PC-3 (cell line): ENCODE measurements at regions not wholly inside any gene's neighbourhood (a gene's known extent, or its start where the extent isn't known, plus 50 kb on each side); places are given as distances from the start of the nearest gene placed in this dataset.

Experiments
- ATAC-seq: fragments of 200-7000 bp; cut with Tn5 transposase; 2 replicates; pipeline ENCODE4 v1.9.1; 2020; ENCODE audit warnings: mild to moderate bottlenecking, moderate library complexity
- BruUV-seq: library from RNA; stranded (reverse); fragments of 400-500 nt; replicated peaks from 2 replicates; lab custom pipeline; 2021; lab: Mats Ljungman, UMichigan
- CTCF ChIA-PET: fragments of 300-600 bp; sonication (Branson Sonifier 250); formaldehyde crosslinking; loops from one replicate; lab custom pipeline; 2022; ENCODE audit warnings: antibody characterized with exemption; lab: Charles Lee
- POLR2A ChIA-PET: fragments of 300-600 bp; sonication (Branson Sonifier 250); formaldehyde crosslinking; loops from one replicate; lab custom pipeline; 2022; ENCODE audit warnings: antibody characterized with exemption; ENCODE audit not compliant: unreplicated experiment; lab: Charles Lee
- DNase-seq: peaks from one replicate; pipeline ENCODE4 v3.0.0-alpha.2; 2015
- H2AFZ ChIP-seq: fragments of 300-600 bp; sonication (generic); 2 replicates; pipeline ENCODE4 v1.6.0; 2016; ENCODE audit warnings: antibody characterized with exemption, low read length
- H3F3A ChIP-seq: fragments of 300-600 bp; sonication (generic); one replicate; pipeline ENCODE4 v1.6.0; 2017; ENCODE audit warnings: antibody characterized with exemption, low read length, control low read depth, mild to moderate bottlenecking; ENCODE audit not compliant: unreplicated experiment
- H3K27ac ChIP-seq: fragments of 300-600 bp; sonication (generic); 2 replicates; pipeline ENCODE4 v1.5.1; 2016; ENCODE audit warnings: mild to moderate bottlenecking, low read length
- H3K27me3 ChIP-seq: fragments of 300-600 bp; sonication (generic); 2 replicates; pipeline ENCODE4 v1.6.1; 2016; ENCODE audit warnings: low read length, mixed read lengths
- H3K36me3 ChIP-seq: fragments of 300-600 bp; sonication (generic); 2 replicates; pipeline ENCODE4 v1.6.1; 2016; ENCODE audit warnings: low read depth, mixed run types, low read length, mixed read lengths
- H3K4me1 ChIP-seq: fragments of 300-600 bp; sonication (generic); 2 replicates; pipeline ENCODE4 v1.5.1; 2016; ENCODE audit warnings: low read length; ENCODE audit not compliant: insufficient read depth
- H3K4me2 ChIP-seq: fragments of 300-600 bp; sonication (generic); 2 replicates; pipeline ENCODE4 v1.6.0; 2016; ENCODE audit warnings: low read length
- H3K4me3 ChIP-seq: fragments of 300-600 bp; sonication (generic); 2 replicates; pipeline ENCODE4 v1.5.1; 2016; ENCODE audit warnings: mild to moderate bottlenecking, low read length, mixed read lengths
- H3K79me2 ChIP-seq: fragments of 300-600 bp; sonication (generic); 2 replicates; pipeline ENCODE4 v1.6.1; 2017; ENCODE audit warnings: low read length, mixed read lengths
- H3K9ac ChIP-seq: fragments of 300-600 bp; sonication (generic); 2 replicates; pipeline ENCODE4 v1.6.0; 2016; ENCODE audit warnings: mild to moderate bottlenecking, low read length
- H3K9me2 ChIP-seq: fragments of 300-600 bp; sonication (generic); replicated peaks from 2 replicates; pipeline ENCODE4 v1.6.1; 2016; ENCODE audit warnings: mixed run types, low read length, mixed read lengths
- H3K9me3 ChIP-seq: fragments of 300-600 bp; sonication (generic); 2 replicates; pipeline ENCODE4 v1.6.1; 2016; ENCODE audit warnings: low read length, mixed read lengths
- H4K20me1 ChIP-seq: fragments of 300-600 bp; sonication (generic); 2 replicates; pipeline ENCODE4 v1.6.1; 2016; ENCODE audit warnings: low read length, mixed read lengths
- CTCF ChIP-seq: fragments of 300-600 bp; sonication (generic); conservative IDR thresholded peaks from 2 replicates; pipeline ENCODE4 v1.5.1; 2017; ENCODE audit warnings: antibody characterized with exemption, low read depth, mild to moderate bottlenecking, low read length
- EZH2 ChIP-seq: fragments of 300-600 bp; sonication (generic); IDR thresholded peaks from one replicate; pipeline ENCODE4 v1.6.1; 2017; ENCODE audit warnings: antibody characterized with exemption, mild to moderate bottlenecking, low read length; ENCODE audit not compliant: unreplicated experiment
- EZH2phosphoT487 ChIP-seq: fragments of 300-600 bp; sonication (generic); IDR thresholded peaks from 2 replicates; pipeline ENCODE4 v1.6.1; 2018; ENCODE audit warnings: mild to moderate bottlenecking, antibody characterized with exemption, low read length, borderline replicate concordance
- intact Hi-C: fragments of 100-400 bp; cut with micrococcal nuclease; formaldehyde crosslinking; loops from 2 replicates; pipeline ENCODE4 v1.9.0; 2023

- Histone ChIP-seq H3K4me2 (no peak overlapping the region), H3K27ac (no peak overlapping the region)
- peak; percentile 39 for DNase-seq
Measured at GRCh38 chrX:30489323-30489722, 88.2 kb downstream of the TASL start.

GRCh38 chrX:30488092-30488491 is 89.5 kb downstream of the TASL start:
- Histone ChIP-seq H3K4me1 (no peaks in the 10 kb centered on the region), H3K4me3 (no peak overlapping the region), H3K27ac (no peak overlapping the region), H3K9ac (no peak overlapping the region), H3K9me2 (no peaks in the 10 kb centered on the region), H3K79me2 (no peaks in the 10 kb centered on the region), H3K27me3 (peaks cover 7% of the 10 kb centered on the region; the same call in 1 of the 2 replicates), H4K20me1 (no peaks in the 10 kb centered on the region), H3K4me2 (no peak overlapping the region), H3F3A (no peaks in the 10 kb centered on the region), H2AFZ (no peak overlapping the region), H3K36me3 (no peaks in the 10 kb centered on the region), H3K9me3 (no peaks in the 10 kb centered on the region)
- no peak for ATAC-seq
- peak; percentile 43 for DNase-seq
- TF ChIP-seq CTCF: peak; percentile 50
- no peak for TF ChIP-seq EZH2phosphoT487
- POLR2A ChIA-PET: no interaction called here
- BruUV-seq: no TSS peak
- intact Hi-C loops: loop anchor here (1.0 kb wide), 1 partner anchor 213 kb away; no protein-coding TSS in a partner anchor
- CTCF ChIA-PET: no interaction called here

More at GRCh38 chrX:30489323-30489722, 88.2 kb downstream of the TASL start:
- Histone ChIP-seq H3K9me3 (no peaks in the 10 kb centered on the region), H3F3A (no peaks in the 10 kb centered on the region), H3K4me3 (no peak overlapping the region), H3K79me2 (no peaks in the 10 kb centered on the region), H4K20me1 (no peaks in the 10 kb centered on the region), H3K4me1 (no peaks in the 10 kb centered on the region), H3K9me2 (no peaks in the 10 kb centered on the region), H3K36me3 (no peaks in the 10 kb centered on the region), H2AFZ (no peak overlapping the region), H3K27me3 (no peaks in the 10 kb centered on the region), H3K9ac (no peak overlapping the region)
- ChIA-PET CTCF (no interaction called here), POLR2A (no interaction called here)
- peak; percentile 60; the same call in 1 of the 2 replicates for ATAC-seq
- intact Hi-C loops: no loop called here
- no TSS peak for BruUV-seq
- TF ChIP-seq EZH2phosphoT487: no peak
- TF ChIP-seq CTCF: peak; percentile 51

GRCh38 chrX:30483996-30484395 is 93.6 kb downstream of the TASL start:
- Histone ChIP-seq H2AFZ (no peak overlapping the region), H3K4me2 (no peak overlapping the region), H3K79me2 (no peaks in the 10 kb centered on the region), H3K36me3 (no peaks in the 10 kb centered on the region), H3K9ac (no peak overlapping the region), H3K27ac (no peak overlapping the region), H3K27me3 (peaks cover 18% of the 10 kb centered on the region), H4K20me1 (no peaks in the 10 kb centered on the region), H3K4me3 (no peak overlapping the region), H3K4me1 (no peaks in the 10 kb centered on the region), H3F3A (no peaks in the 10 kb centered on the region), H3K9me3 (no peaks in the 10 kb centered on the region), H3K9me2 (no peaks in the 10 kb centered on the region)
- TF ChIP-seq CTCF (no peak), EZH2phosphoT487 (no peak), EZH2 (no peak)
- no peak for DNase-seq
- BruUV-seq: no TSS peak
- no peak for ATAC-seq
- intact Hi-C loops: no loop called here
- CTCF ChIA-PET: no interaction called here
- POLR2A ChIA-PET: no interaction called here
